ENCODE measurements at regions not wholly inside any gene's neighbourhood (a gene's known extent, or its start where the extent isn't known, plus 50 kb on each side); places are given as distances from the start of the nearest gene placed in this dataset.

- no peak for TF ChIP-seq FOS (IDR thresholded peaks at IDR 0.05; ENCODE audit: borderline replicate concordance, insufficient read depth, low read length)
- TF ChIP-seq POLR2AphosphoS5 (IDR thresholded peaks at IDR 0.05; ENCODE audit: insufficient read depth, low read depth, low read length), result no peak
- TF ChIP-seq MYC (IDR thresholded peaks at IDR 0.05; ENCODE audit: low read depth, low read length), result no peak
- TF ChIP-seq, protein P1, sequence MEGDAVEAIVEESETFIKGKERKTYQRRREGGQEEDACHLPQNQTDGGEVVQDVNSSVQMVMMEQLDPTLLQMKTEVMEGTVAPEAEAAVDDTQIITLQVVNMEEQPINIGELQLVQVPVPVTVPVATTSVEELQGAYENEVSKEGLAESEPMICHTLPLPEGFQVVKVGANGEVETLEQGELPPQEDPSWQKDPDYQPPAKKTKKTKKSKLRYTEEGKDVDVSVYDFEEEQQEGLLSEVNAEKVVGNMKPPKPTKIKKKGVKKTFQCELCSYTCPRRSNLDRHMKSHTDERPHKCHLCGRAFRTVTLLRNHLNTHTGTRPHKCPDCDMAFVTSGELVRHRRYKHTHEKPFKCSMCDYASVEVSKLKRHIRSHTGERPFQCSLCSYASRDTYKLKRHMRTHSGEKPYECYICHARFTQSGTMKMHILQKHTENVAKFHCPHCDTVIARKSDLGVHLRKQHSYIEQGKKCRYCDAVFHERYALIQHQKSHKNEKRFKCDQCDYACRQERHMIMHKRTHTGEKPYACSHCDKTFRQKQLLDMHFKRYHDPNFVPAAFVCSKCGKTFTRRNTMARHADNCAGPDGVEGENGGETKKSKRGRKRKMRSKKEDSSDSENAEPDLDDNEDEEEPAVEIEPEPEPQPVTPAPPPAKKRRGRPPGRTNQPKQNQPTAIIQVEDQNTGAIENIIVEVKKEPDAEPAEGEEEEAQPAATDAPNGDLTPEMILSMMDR (IDR thresholded peaks at IDR 0.05; ENCODE audit: extremely low read depth in 1 of 2, insufficient read depth in 1 of 2, low read depth in 1 of 2, low read length in 2 of 2), result no peak
- no peak for TF ChIP-seq POLR2A (IDR thresholded peaks at IDR 0.05; ENCODE audit: low read depth, low read length)
- TF ChIP-seq MAX (IDR thresholded peaks at IDR 0.05; ENCODE audit: insufficient read depth, insufficient read length), result no peak
Measured at GRCh38 chr3:127339016-127339415, 51.2 kb upstream of the PRR20G start.

Measured in endothelial cell of umbilical vein (primary cell).